SJCRH30 (cell line): ENCODE measurements at regions not wholly inside any gene's neighbourhood (a gene's known extent, or its start where the extent isn't known, plus 50 kb on each side); places are given as distances from the start of the nearest gene placed in this dataset.
"Not testable (repeated sequence)": the region's sequence is repeated elsewhere in the genome, so short reads cannot be mapped to it uniquely, and the experiment has no call there.

ENCODE experiments used
- DNase-seq, 2 experiments: peaks; one replicate each; pipeline ENCODE4 v3.0.0-alpha.2; 2015 to 2020
- H3K27ac ChIP-seq: fragments of 250-450 bp; sonication (Bioruptor Pico); 2 replicates; pipeline ENCODE4 v1.5.1; 2020; ENCODE audit warnings: mild to moderate bottlenecking, moderate library complexity
- H3K27me3 ChIP-seq: fragments of 250-450 bp; sonication (Bioruptor Pico); 2 replicates; pipeline ENCODE4 v1.5.1; 2020; ENCODE audit warnings: mild to moderate bottlenecking, moderate library complexity
- H3K36me3 ChIP-seq: fragments of 250-450 bp; sonication (Bioruptor Pico); 2 replicates; pipeline ENCODE4 v1.5.1; 2020; ENCODE audit warnings: mild to moderate bottlenecking, moderate library complexity
- H3K4me1 ChIP-seq: fragments of 250-450 bp; sonication (Bioruptor Pico); 2 replicates; pipeline ENCODE4 v1.5.1; 2020; ENCODE audit warnings: mild to moderate bottlenecking, moderate library complexity
- H3K4me3 ChIP-seq: fragments of 250-450 bp; sonication (Bioruptor Pico); 2 replicates; pipeline ENCODE4 v1.5.1; 2020; ENCODE audit warnings: mild to moderate bottlenecking, moderate library complexity
- H3K9me3 ChIP-seq: fragments of 250-450 bp; sonication (Bioruptor Pico); replicated peaks from 2 replicates; pipeline ENCODE4 v1.5.1; 2020; ENCODE audit warnings: mild to moderate bottlenecking, moderate library complexity

DNA sequence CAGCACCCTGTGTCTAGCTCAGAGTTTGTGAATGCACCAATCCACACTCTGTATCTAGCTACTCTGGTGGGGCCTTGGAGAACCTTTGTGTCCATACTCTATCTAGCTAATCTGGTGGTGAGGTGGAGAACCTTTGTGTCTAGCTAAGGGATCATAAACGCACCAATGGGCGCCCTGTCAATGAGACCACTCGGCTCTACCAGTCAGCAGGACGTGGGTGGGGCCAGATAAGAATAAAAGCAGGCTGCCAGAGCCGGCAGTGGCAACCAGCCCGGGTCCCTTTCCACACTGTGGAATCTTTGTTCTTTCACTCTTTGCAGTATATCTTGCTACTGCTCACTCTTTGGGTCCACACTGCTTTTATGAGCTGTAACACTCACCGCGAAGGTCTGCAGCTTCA lies 699.7 kb downstream of the CDH18 start:
- not testable (repeated sequence) for H3K36me3 ChIP-seq, H3K4me1 ChIP-seq, H3K9me3 ChIP-seq, H3K4me3 ChIP-seq, DNase-seq, H3K27me3 ChIP-seq, H3K27ac ChIP-seq

DNA sequence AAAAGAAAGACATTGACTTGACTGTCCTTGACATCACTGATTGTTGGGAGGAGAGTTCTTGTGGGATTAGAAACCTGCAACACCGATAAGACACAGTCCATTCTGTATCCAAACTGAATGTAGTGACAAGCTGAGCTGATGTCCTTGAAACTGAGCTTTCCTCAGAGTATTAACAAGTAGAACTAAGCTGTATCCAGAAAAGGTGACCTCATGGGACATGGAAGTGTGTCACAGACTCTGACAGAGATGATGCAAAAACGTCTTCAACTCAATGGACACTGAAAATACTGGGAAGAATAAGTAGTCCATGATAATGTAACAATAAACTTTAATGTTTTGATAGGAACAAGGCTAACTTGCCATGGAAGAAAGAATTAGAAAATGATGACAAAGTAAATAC lies 690.1 kb downstream of the CDH18 start:
- H3K9me3 ChIP-seq, result no peaks in the 10 kb centered on the region
- H3K4me1 ChIP-seq, result no peaks in the 10 kb centered on the region
- no peak for DNase-seq
- no peaks in the 10 kb centered on the region for H3K36me3 ChIP-seq
- no peak overlapping the region for H3K27ac ChIP-seq
- no peaks in the 10 kb centered on the region for H3K27me3 ChIP-seq
- no peak overlapping the region for H3K4me3 ChIP-seq

DNA sequence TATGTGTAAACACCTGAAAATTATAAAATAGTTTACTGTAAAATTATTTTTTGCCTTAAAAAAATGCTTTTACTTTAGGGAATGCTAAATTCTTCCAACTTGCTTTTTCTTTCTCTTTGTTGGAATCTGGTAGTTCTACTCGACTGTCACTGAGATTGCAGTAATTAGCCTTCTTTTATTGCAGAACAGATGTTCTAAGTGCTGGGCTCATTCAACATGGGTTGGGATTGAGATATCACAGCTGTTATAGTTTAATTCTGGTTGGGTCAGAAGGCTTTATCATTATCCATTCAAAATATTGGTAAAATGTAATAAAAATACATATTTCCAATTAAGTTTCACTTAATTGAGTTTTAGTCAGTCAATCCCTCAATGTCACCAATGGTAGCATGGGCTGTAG lies 686.7 kb downstream of the CDH18 start:
- no peak for DNase-seq
- Histone ChIP-seq H3K36me3 (no peaks in the 10 kb centered on the region), H3K27ac (no peak overlapping the region), H3K27me3 (no peaks in the 10 kb centered on the region), H3K4me3 (no peak overlapping the region), H3K4me1 (no peaks in the 10 kb centered on the region), H3K9me3 (no peaks in the 10 kb centered on the region)

DNA sequence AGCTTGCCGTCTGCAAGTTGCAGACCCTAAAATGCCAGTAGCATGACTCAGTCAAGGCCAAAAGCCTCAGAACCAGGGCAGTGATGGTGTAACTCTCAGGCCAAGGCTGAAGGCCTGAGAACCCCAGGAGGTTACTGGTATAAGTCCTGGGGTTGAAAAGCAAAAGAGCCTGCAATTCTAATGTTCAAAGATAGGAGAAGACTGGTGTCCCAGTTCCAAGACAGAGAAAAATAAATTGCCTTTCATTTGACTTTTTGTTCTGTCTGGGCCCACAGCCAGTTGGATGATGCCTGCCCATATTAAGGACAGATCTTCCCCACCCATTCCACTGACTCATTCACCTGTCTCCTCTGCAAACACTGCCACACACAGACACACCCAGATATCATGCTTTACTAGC lies 673.2 kb downstream of the CDH18 start:
- Histone ChIP-seq H3K9me3 (no peaks in the 10 kb centered on the region), H3K4me3 (no peak overlapping the region), H3K27ac (no peak overlapping the region), H3K27me3 (no peaks in the 10 kb centered on the region), H3K36me3 (no peaks in the 10 kb centered on the region), H3K4me1 (no peaks in the 10 kb centered on the region)
- no peak for DNase-seq

DNA sequence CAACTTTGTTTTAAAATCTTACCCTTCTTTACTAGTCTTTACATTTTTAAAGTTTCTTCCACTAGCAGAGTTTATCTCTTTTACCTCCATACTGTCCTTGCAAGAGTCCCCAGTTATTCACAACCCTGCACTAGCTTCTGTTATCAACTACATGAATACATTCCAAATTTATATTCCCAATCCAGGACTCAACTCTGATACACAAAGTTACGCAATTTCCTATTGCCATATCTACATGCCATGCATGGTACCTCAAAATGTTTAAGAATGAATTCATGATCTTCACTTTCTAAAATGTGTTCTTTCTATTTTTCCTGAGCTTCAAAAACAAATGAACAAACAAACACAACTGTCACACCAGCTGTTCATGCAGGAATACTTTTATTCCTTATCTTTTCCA lies 668.7 kb downstream of the CDH18 start:
- H3K4me1 ChIP-seq, result no peaks in the 10 kb centered on the region
- H3K9me3 ChIP-seq, result no peaks in the 10 kb centered on the region
- no peak overlapping the region for H3K4me3 ChIP-seq
- no peaks in the 10 kb centered on the region for H3K36me3 ChIP-seq
- no peaks in the 10 kb centered on the region for H3K27me3 ChIP-seq
- no peak overlapping the region for H3K27ac ChIP-seq
- DNase-seq, result no peak

DNA sequence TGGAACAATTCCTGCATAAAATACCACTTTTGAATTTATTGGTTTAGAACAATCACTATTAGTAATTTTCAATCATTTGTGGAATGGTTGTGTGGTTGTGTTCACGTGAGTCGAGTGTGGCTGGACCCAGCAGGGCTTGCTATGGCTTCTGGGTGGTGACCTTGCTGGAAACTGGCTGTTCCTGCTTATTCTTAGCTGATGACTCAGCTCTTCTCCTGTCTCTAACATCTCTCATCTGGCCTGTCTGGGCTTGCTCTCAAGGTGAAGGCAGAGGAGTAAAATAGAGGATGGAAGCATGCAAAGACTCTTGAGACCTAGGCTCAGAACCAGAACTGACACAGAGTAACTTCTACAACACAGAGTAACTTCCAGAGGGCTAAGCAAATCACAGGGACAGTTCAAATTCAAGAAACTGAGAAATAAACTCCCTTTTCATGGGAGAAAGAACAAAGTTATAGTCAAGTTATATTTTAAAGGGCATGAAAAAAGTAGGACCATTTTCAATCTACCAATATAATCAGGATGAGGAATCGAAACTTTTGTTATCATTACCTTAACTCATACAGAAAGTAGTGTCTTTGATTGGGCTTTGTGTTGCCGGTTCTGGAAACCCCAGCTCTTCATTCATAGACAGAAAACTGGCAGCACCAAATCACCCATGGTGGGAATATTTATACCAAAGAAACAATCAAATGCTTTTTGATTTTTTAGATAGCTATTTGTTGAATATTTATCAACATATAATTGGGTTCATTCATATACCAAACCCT lies 665.1 kb downstream of the CDH18 start:
- H3K27me3 ChIP-seq, result no peaks in the 10 kb centered on the region
- H3K27ac ChIP-seq, result no peak overlapping the region
- no peaks in the 10 kb centered on the region for H3K9me3 ChIP-seq
- H3K36me3 ChIP-seq, result no peaks in the 10 kb centered on the region
- no peak overlapping the region for H3K4me3 ChIP-seq
- DNase-seq, result no peak
- no peaks in the 10 kb centered on the region for H3K4me1 ChIP-seq

DNA sequence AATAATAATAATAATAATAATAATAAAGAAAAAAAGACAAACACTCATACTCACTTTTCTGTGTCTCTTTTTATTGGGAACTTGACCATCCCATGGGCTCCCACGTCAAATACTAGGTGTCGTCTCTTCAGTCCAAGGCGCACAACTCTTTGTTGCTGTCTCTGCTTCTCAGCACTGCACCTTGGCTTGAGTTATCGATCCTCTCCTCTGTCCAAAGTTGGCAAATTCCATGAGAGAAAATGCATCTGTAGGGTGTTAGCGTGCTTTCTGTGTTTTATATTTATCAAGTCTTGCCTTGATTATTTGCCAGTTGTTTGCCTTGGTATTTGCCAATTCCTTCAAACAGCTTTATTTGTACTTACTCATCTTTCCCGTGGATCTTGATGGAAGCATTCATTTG lies 653.7 kb downstream of the CDH18 start:
- Histone ChIP-seq H3K27ac (no peak overlapping the region), H3K36me3 (no peaks in the 10 kb centered on the region), H3K27me3 (no peaks in the 10 kb centered on the region), H3K9me3 (no peaks in the 10 kb centered on the region), H3K4me3 (no peak overlapping the region), H3K4me1 (no peaks in the 10 kb centered on the region)
- DNase-seq, result no peak

DNA sequence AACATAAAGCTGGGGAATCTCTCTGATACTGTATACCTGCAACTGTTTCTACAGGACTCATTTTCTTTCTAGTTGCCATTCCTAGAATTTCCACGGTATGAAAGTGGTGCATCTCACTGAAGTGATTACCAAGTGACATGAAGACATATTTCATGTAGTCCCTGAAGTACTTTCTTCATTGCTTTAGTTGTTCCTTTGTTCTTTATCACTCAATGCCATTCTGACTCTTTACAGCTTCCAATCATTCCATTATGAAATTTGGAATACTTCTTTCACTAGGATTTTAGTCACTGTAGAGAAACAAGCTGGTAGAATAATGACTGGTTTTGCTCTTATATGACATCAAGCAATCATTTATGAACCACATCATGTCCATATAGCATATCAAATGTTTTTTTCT lies 645.1 kb downstream of the CDH18 start:
- Histone ChIP-seq H3K4me3 (no peak overlapping the region), H3K9me3 (no peaks in the 10 kb centered on the region), H3K4me1 (no peaks in the 10 kb centered on the region), H3K27me3 (no peaks in the 10 kb centered on the region), H3K27ac (no peak overlapping the region), H3K36me3 (no peaks in the 10 kb centered on the region)
- no peak for DNase-seq

DNA sequence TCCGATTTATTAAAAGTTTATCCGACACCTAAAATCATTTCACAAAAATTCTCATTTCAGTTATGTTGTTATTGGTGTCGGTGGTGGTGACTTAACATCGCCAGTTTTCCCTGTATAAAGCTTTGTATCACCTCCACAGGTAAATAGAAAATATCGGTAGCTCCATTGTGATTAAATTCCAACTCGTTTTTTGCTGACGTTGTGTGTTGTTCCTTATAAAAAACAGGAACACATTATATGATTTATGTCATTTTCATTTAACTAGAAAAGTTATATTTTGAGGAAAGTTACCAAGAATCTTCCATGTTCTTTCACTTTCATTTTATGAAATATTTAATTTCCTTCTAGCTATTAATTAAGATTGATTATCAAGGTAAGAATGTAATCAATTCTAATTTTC lies 635.9 kb downstream of the CDH18 start:
- no peak for DNase-seq
- Histone ChIP-seq H3K4me1 (no peaks in the 10 kb centered on the region), H3K27me3 (no peaks in the 10 kb centered on the region), H3K4me3 (no peak overlapping the region), H3K27ac (no peak overlapping the region), H3K9me3 (no peaks in the 10 kb centered on the region), H3K36me3 (no peaks in the 10 kb centered on the region)

DNA sequence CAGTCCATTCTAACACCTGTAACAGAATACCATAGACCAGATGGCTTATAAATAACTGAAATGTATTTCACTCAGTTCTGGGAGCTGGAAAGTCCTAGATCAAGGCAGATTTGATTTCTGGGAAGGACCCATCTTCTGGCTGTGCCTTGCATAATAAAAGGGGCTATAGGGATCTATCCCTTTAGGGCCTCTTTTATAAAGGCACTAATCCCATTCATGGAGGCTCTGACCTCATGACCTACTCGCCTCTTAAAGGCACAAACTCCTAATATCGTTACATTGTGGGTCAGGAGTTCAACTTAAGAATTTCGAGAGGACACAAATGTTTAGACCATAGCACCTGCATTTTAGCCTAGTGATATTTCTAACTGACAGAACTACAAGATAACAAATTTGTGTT lies 619.0 kb downstream of the CDH18 start:
- Histone ChIP-seq H3K9me3 (no peaks in the 10 kb centered on the region), H3K36me3 (no peaks in the 10 kb centered on the region), H3K4me3 (no peak overlapping the region), H3K27me3 (no peaks in the 10 kb centered on the region), H3K4me1 (no peaks in the 10 kb centered on the region), H3K27ac (no peak overlapping the region)
- no peak for DNase-seq

DNA sequence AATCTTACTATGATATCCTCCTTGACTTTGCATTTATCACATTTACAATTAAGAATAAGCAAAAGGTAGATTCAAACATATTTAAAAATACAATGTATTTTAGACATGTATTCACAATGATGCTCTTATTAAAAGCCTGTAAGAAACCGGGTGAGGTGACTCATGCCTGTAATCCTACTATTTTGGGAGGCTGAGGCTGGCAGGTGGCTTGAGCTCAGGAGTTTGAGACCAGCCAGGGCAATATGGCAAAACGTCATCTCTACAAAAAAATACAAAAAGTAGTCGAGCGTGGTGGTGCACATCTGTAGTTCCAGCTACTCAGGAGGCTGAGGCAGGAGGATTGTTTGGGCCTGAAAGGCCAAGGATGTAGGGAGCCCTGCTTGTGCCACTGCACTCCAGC lies 618.4 kb downstream of the CDH18 start:
- no peak overlapping the region for H3K4me3 ChIP-seq
- H3K27me3 ChIP-seq, result no peaks in the 10 kb centered on the region
- H3K36me3 ChIP-seq, result no peaks in the 10 kb centered on the region
- no peaks in the 10 kb centered on the region for H3K4me1 ChIP-seq
- H3K9me3 ChIP-seq, result no peaks in the 10 kb centered on the region
- no peak for DNase-seq
- no peak overlapping the region for H3K27ac ChIP-seq

DNA sequence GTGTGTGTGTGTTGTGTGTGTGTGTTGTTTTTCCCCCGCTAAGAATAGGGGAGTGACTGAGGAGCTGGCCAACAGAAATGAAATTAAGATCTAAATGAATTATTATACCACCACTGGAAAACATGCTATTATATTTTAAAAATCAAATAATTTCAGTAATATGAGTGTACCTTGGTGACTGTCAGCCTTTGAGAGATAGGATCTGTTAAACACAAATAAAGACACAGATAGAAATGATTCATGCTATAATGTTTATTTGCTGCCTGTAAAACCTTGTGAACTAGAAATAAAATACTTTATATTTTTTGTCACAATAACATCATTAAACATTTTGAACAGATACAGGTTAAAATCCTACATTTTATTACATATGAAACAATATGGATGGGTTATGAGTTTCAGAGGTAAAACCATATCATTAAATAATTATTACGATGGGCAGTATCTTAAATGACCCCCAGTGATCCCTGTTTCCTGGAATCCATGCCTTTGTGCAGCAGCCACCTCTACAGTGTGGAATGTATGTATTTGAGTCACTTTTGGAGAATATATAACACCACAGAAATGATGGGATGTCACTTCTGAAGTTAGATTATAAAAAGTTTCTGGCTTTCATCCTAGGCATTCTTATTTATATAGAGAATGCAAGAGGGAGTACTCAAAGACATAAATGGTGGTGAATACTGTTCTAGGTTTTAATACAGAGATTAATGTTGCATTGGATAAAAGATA lies 617.2 kb downstream of the CDH18 start:
- H3K27ac ChIP-seq, result no peak overlapping the region
- no peaks in the 10 kb centered on the region for H3K27me3 ChIP-seq
- H3K36me3 ChIP-seq, result no peaks in the 10 kb centered on the region
- no peaks in the 10 kb centered on the region for H3K9me3 ChIP-seq
- no peak for DNase-seq
- H3K4me1 ChIP-seq, result no peaks in the 10 kb centered on the region
- H3K4me3 ChIP-seq, result no peak overlapping the region

DNA sequence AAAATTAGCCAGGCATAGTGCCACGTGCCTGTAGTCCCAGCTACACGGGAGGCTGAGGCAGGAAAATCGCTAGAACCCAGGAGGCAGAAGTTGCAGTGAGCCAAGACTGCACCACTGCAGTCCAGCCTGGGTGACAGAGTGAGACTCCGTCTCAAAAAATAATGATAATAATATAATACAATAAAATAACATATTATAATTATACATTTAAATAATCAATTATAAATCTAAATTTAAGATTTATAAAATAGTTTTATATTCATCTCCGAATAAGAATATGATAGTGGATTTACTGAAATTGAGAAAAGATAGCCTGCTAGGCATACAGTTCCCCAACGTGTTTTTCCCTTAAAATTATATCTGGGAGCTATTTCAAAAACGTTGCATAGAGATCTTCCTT lies 599.6 kb downstream of the CDH18 start:
- no peaks in the 10 kb centered on the region for H3K27me3 ChIP-seq
- H3K9me3 ChIP-seq, result no peaks in the 10 kb centered on the region
- no peak overlapping the region for H3K27ac ChIP-seq
- no peak for DNase-seq
- H3K36me3 ChIP-seq, result no peaks in the 10 kb centered on the region
- no peak overlapping the region for H3K4me3 ChIP-seq
- no peaks in the 10 kb centered on the region for H3K4me1 ChIP-seq

DNA sequence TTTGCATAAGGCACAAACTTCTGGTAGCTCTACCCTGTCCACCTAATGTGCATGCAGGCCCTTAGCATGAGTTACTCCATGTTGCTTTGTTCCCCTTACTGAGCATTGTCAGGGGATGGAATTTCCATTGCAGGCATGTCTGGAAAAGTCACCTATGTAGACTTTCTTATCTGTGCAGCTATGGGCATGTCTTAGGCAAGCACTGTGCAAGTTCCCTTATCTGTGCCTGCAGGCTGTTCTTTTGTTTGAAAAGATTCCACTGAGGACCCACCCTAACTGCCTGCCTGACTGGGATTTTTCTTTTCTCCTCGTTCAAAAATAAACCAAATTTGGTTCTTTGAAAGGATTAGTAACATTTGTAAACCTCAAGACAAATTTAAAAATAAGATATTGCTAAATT lies 587.0 kb downstream of the CDH18 start:
- H3K36me3 ChIP-seq, result no peaks in the 10 kb centered on the region
- H3K4me1 ChIP-seq, result no peaks in the 10 kb centered on the region
- no peak overlapping the region for H3K27ac ChIP-seq
- H3K9me3 ChIP-seq, result no peaks in the 10 kb centered on the region
- DNase-seq, result no peak
- no peak overlapping the region for H3K4me3 ChIP-seq
- no peaks in the 10 kb centered on the region for H3K27me3 ChIP-seq

DNA sequence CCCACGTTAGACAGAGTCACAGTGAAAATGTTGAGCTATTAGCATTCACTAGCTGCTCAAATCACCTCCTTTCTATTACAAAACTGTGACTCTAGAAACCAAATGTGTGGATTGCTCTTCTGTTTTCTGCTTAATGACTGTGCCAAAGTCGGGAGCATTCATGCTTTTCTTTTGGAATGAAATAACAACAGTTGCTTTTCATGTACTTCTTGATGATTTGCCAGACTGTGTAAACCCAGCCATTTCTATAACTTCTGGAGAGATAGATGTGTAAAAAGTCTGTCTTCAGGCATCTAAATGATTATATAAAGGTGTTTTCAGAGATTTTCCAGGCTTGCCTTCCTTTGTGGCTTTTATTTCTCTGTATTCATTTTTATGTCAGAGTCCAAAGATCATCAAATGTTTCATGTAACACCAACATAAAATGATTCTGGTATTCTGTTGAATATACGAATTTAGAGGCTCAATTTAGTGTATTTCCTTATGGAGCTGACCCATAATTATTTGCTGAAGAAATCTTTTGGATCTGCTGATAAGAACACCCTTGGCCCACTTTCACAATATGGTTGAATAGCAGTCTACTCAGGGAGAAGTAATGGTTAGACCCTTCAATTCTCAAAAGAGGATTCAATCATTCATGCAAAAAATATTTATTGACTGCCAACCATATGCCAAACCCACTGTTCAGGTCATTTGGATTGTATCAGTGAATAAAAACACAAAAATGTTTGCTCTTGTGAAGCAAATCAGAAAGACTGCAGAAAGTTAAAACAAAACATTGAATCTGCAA lies 581.2 kb downstream of the CDH18 start:
- no peaks in the 10 kb centered on the region for H3K36me3 ChIP-seq
- DNase-seq, result no peak
- no peak overlapping the region for H3K4me3 ChIP-seq
- H3K4me1 ChIP-seq, result no peaks in the 10 kb centered on the region
- H3K27ac ChIP-seq, result no peak overlapping the region
- no peaks in the 10 kb centered on the region for H3K27me3 ChIP-seq
- H3K9me3 ChIP-seq, result no peaks in the 10 kb centered on the region
